K562 (cell line): ENCODE measurements at regions not wholly inside any gene's neighbourhood (a gene's known extent, or its start where the extent isn't known, plus 50 kb on each side); places are given as distances from the start of the nearest gene placed in this dataset.

ENCODE experiments used
- ATAC-seq: fragments of 200-7000 bp; cut with Tn5 transposase; 3 replicates; pipeline ENCODE4 v1.9.1; 2020; ENCODE audit warnings: moderate library complexity
- BruUV-seq: library from RNA; stranded (reverse); fragments of 400-500 nt; replicated peaks from 2 replicates; lab custom pipeline; 2021; lab: Mats Ljungman, UMichigan
- CTCF ChIA-PET: fragments of 300-600 bp; formaldehyde crosslinking; extraction: SDS; loops from one replicate; lab custom pipeline; 2021; ENCODE audit warnings: low intra/inter-chr PET ratio; lab: Yijun Ruan, JAX
- POLR2A ChIA-PET: fragments of 300-600, 350-650 bp; sonication (Branson Sonifier 250); formaldehyde crosslinking; extraction: SDS; loops from one replicate; lab custom pipeline; 2021; ENCODE audit warnings: antibody characterized with exemption, inconsistent platforms; lab: Yijun Ruan, JAX
- DNase-seq, 4 experiments: peaks; one replicate each; pipeline versions ENCODE4 v3.0.0 to v3.0.0-alpha.2; 2011 to 2018; ENCODE audit warnings: low spot score in 3 of 4, mixed read lengths in 3 of 4; ENCODE audit errors: extremely low read depth in 1 of 4
- FAIRE-seq: peaks from 2 replicates; lab custom pipeline; 2011; peaks lifted over from hg19 to GRCh38; lab: Jason Lieb, UNC
- H2AFZ ChIP-seq: 2 replicates; pipeline ENCODE4 v1.6.0; 2011; ENCODE audit warnings: low read depth, low read length, control low read depth, inconsistent platforms
- H3K27ac ChIP-seq: fragments of 200-600 bp; 3 replicates; pipeline ENCODE4 v1.8.0; 2011; ENCODE audit warnings: low read depth, mild to moderate bottlenecking, control low read depth, inconsistent platforms, low read length, moderate library complexity, mixed read lengths; ENCODE audit errors: extremely low read depth
- H3K27me3 ChIP-seq, 2 experiments: fragments of 300-600 bp in 1 of 2; 2 replicates in 1 of 2; 3 replicates in 1 of 2; pipeline versions ENCODE4 v1.6.0 to v1.8.0; 2011; ENCODE audit warnings: inconsistent platforms in 2 of 2, low read length in 2 of 2, mild to moderate bottlenecking in 1 of 2, mixed read lengths in 1 of 2, moderate library complexity in 1 of 2; ENCODE audit not compliant: control insufficient read depth in 2 of 2, insufficient read depth in 2 of 2
- H3K36me3 ChIP-seq: fragments of 300-600 bp; 3 replicates; pipeline ENCODE4 v1.8.0; 2011; ENCODE audit warnings: mild to moderate bottlenecking, low read length, inconsistent platforms; ENCODE audit not compliant: control insufficient read depth, insufficient read depth
- H3K4me1 ChIP-seq, 2 experiments: fragments of 200-600 bp in 1 of 2; replicated peaks in 1 of 2; 2 replicates in 1 of 2; 3 replicates in 1 of 2; pipeline versions ENCODE4 v1.5.1 to v1.8.0; 2011; ENCODE audit warnings: inconsistent platforms in 2 of 2, low read length in 2 of 2, mild to moderate bottlenecking in 1 of 2, mixed read lengths in 1 of 2, moderate library complexity in 1 of 2; ENCODE audit not compliant: control insufficient read depth in 2 of 2, insufficient read depth in 2 of 2
- H3K4me2 ChIP-seq: 2 replicates; pipeline ENCODE4 v1.6.1; 2011; ENCODE audit warnings: low read length, control low read depth, inconsistent platforms, mixed read lengths; ENCODE audit not compliant: insufficient read depth
- H3K4me3 ChIP-seq: fragments of 200-600 bp; sonication (generic), shearing (Covaris generic); 2 replicates; pipeline ENCODE4 v1.5.1; 2016; ENCODE audit warnings: control low read depth, inconsistent platforms
- H3K79me2 ChIP-seq: fragments of 200-600 bp; 3 replicates; pipeline ENCODE4 v1.8.0; 2011; ENCODE audit warnings: low read length, inconsistent platforms; ENCODE audit not compliant: control insufficient read depth, insufficient read depth
- H3K9ac ChIP-seq, 2 experiments: 2 replicates each; pipeline versions ENCODE4 v1.6.0 to v1.6.1; 2011; ENCODE audit warnings: low read depth in 2 of 2, low read length in 2 of 2, control low read depth in 1 of 2, inconsistent platforms in 1 of 2, mild to moderate bottlenecking in 1 of 2, mixed read lengths in 1 of 2; ENCODE audit not compliant: insufficient read depth in 1 of 2
- H3K9me1 ChIP-seq: one replicate; pipeline ENCODE4 v1.6.0; 2011; ENCODE audit warnings: inconsistent platforms, mild to moderate bottlenecking, low read length, moderate library complexity; ENCODE audit not compliant: control insufficient read depth, insufficient read depth
- H3K9me3 ChIP-seq: replicated peaks from 2 replicates; pipeline ENCODE4 v1.5.1; 2011; ENCODE audit warnings: low read depth, low read length, inconsistent platforms; ENCODE audit not compliant: control insufficient read depth, insufficient read depth
- H4K20me1 ChIP-seq: replicated peaks from 2 replicates; pipeline ENCODE4 v1.6.1; 2011; ENCODE audit warnings: low read length, inconsistent platforms, mixed read lengths; ENCODE audit not compliant: control insufficient read depth, insufficient read depth
- CBX1 ChIP-seq: sonication (generic); IDR thresholded peaks from 2 replicates; pipeline ENCODE4 v1.6.1; 2016; ENCODE audit warnings: antibody characterized with exemption, low read depth, mild to moderate bottlenecking
- IRF1 ChIP-seq: sonication (generic); formaldehyde crosslinking; IDR thresholded peaks from 2 replicates; pipeline ENCODE4 v1.8.0; 2022; ENCODE audit warnings: missing genetic modification reagents, mild to moderate bottlenecking, borderline replicate concordance
- NKRF ChIP-seq: fragments of 450-650 bp; IDR thresholded peaks from 2 replicates; pipeline ENCODE4 v1.6.1; 2016; ENCODE audit warnings: borderline replicate concordance
- PML ChIP-seq: IDR thresholded peaks from 2 replicates; pipeline ENCODE4 v1.6.1; 2012; ENCODE audit warnings: low read length, inconsistent platforms
- PURB ChIP-seq: sonication (generic); formaldehyde crosslinking; IDR thresholded peaks from 2 replicates; pipeline ENCODE4 v1.9.0; 2021; ENCODE audit warnings: low read depth, mild to moderate bottlenecking, missing genetic modification reagents
- RBFOX2 ChIP-seq: fragments of 200-400 bp; formaldehyde crosslinking; IDR thresholded peaks from 2 replicates; pipeline ENCODE4 v1.6.1; 2017; ENCODE audit warnings: low read depth, mild to moderate bottlenecking, low read length, moderate library complexity
- SLC30A9 ChIP-seq: fragments of 250-450 bp; sonication (Bioruptor Pico); IDR thresholded peaks from 2 replicates; pipeline ENCODE4 v1.8.0; 2022; ENCODE audit warnings: mild to moderate bottlenecking, moderate library complexity
- SMAD2 ChIP-seq: fragments of 150-350 bp; IDR thresholded peaks from 2 replicates; pipeline ENCODE4 v1.6.1; 2014; ENCODE audit warnings: low read depth, mild to moderate bottlenecking, low read length
- SMARCE1 ChIP-seq: fragments of 450-650 bp; IDR thresholded peaks from 2 replicates; pipeline ENCODE4 v1.7.1; 2016; ENCODE audit warnings: mild to moderate bottlenecking
- ZNF12 ChIP-seq: sonication (generic); formaldehyde crosslinking; IDR thresholded peaks from 2 replicates; pipeline ENCODE4 v1.4.0; 2020; ENCODE audit warnings: mild to moderate bottlenecking, missing genetic modification reagents
- ZNF766 ChIP-seq: fragments of 200-800 bp; sonication (Bioruptor generic); conservative IDR thresholded peaks from 2 replicates; pipeline ENCODE4 v1.6.1; 2016; ENCODE audit warnings: missing genetic modification characterization, missing compliant biosample characterization
- WGBS: fragments of 100-300 bp; shearing (Covaris generic); methylation state at CpG from one replicate; pipeline ENCODE4 v1.1.6; 2016; ENCODE audit warnings: low coverage, mixed read lengths; ENCODE audit not compliant: insufficient coverage; ENCODE audit errors: missing lambda C conversion rate; 5-methylcytosine and 5-hydroxymethylcytosine counted together
- in situ Hi-C: fragments of 300-500 bp; cut with MboI; formaldehyde crosslinking; loops from 4 replicates; pipeline ENCODE4 v1.15.0; 2018; ENCODE audit warnings: inconsistent platforms, mixed read lengths
- intact Hi-C: fragments of 100-400 bp; cut with micrococcal nuclease; formaldehyde crosslinking; loops from 2 replicates; pipeline ENCODE4 v1.14.2; 2022
- TF ChIP-seq, protein P1 (sequence below): IDR thresholded peaks from 2 replicates; pipeline ENCODE4 v1.6.1; 2012; ENCODE audit warnings: low read depth, low read length, improper control_type of control experiment, borderline replicate concordance

DNA sequence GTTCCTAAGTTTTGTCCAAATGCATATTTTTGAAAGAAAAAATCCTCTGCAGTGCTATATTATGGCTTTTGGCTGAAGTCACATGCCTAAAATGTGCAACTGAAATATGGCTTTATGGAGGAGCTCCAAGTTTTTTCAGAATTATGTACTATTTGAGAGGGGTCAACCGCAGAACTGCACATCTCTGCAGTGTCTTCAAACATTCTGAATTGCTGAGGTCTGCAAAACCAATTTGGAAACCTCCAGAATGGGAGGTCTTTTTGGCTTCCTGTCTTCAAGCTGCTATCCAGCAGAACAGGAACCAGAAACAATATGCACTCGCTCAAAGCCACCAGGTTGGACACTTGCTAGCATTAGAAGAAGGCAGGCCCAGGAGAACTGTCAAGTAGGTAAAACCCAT is 376.0 kb upstream of the PAPPA start (continued):
- TF ChIP-seq IRF1 (CRISPR knock-in tag): no peak
- TF ChIP-seq CBX1: no peak
- TF ChIP-seq, protein P1, sequence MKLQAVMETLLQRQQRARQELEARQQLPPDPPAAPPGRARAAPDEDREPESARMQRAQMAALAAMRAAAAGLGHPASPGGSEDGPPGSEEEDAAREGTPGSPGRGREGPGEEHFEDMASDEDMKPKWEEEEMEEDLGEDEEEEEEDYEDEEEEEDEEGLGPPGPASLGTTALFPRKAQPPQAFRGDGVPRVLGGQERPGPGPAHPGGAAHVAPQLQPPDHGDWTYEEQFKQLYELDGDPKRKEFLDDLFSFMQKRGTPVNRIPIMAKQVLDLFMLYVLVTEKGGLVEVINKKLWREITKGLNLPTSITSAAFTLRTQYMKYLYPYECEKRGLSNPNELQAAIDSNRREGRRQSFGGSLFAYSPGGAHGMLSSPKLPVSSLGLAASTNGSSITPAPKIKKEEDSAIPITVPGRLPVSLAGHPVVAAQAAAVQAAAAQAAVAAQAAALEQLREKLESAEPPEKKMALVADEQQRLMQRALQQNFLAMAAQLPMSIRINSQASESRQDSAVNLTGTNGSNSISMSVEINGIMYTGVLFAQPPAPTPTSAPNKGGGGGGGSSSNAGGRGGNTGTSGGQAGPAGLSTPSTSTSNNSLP: no peak
- no peak for TF ChIP-seq PML
- no peak for TF ChIP-seq NKRF
- TF ChIP-seq, all 486 proteins: peak for 0

DNA sequence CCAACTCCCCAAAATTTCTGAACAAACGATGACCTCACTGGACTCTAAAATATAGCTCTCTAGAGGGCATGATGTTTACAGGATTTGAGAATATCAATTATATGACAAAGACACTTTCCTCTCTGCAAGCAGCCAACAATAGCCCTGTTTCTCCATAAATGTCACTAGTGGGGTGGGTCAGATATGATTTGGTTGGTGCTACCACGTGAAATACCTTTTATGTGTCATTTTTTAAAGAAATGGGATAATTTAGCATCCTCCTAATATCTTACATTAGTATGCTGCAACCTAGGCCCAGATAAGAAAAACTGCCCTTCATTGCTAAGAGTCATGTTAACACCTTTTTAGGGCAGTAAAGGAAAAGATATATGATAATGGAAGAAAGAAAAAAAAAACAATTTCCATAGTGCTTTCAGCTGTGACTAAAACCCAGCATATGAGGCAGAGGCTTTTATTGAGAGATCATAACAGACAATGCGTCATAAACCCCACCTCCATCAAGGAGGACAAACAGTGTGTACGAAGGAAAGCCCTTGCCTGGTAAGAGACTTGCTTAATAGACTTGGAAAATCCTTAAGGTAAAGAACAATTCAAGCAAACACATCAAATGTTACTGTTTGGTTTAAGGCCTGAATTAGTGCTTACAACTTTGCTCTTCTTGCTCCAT is 372.4 kb upstream of the PAPPA start:
- in situ Hi-C loops: no loop called here
- Histone ChIP-seq H3K4me2 (no peak overlapping the region), H4K20me1 (no peaks in the 10 kb centered on the region), H3K9ac (no peak overlapping the region), H3K36me3 (no peaks in the 10 kb centered on the region), H3K9me3 (no peaks in the 10 kb centered on the region; the same call in 1 of the 2 replicates), H3K27me3 (no peaks in the 10 kb centered on the region), H3K27ac (no peak overlapping the region), H3K4me1 (no peaks in the 10 kb centered on the region), H3K79me2 (no peaks in the 10 kb centered on the region), H2AFZ (no peak overlapping the region), H3K9me1 (no peaks in the 10 kb centered on the region), H3K4me3 (no peak overlapping the region)
- FAIRE-seq (no peak), ATAC-seq (no peak), DNase-seq (no peak)
- BruUV-seq: no TSS peak
- ChIA-PET CTCF (no interaction called here), POLR2A (no interaction called here)
- intact Hi-C loops: no loop called here
- TF ChIP-seq ZNF766 (no peak), SMAD2 (no peak), SMARCE1 (no peak), RBFOX2 (no peak), SLC30A9 (CRISPR knock-in tag) (no peak), ZNF12 (CRISPR knock-in tag) (no peak), PURB (CRISPR knock-in tag) (no peak)
- WGBS: 4% methylated on average over 4 of the region's 4 CpGs
